Activated CD8-positive, alpha-beta T cell treated with anti-CD3 and anti-CD28 coated beads, Interleukin-2, amount 10 ng/mL, durations not matched to agents 7 days and 5 days (primary cell): ENCODE measurements at regions not wholly inside any gene's neighbourhood (a gene's known extent, or its start where the extent isn't known, plus 50 kb on each side); places are given as distances from the start of the nearest gene placed in this dataset.
"Not testable (repeated sequence)": the region's sequence is repeated elsewhere in the genome, so short reads cannot be mapped to it uniquely, and the experiment has no call there.

ENCODE experiments used
- ATAC-seq: fragments of 150-1000 bp; cut with Tn5 transposase; one replicate; pipeline ENCODE4 v1.10.0; 2021; ENCODE audit warnings: moderate library complexity
- CTCF ChIA-PET: fragments of 350-600 bp; sonication (Branson Sonifier 250); formaldehyde crosslinking; loops from one replicate; lab custom pipeline; 2021; ENCODE audit warnings: antibody characterized with exemption; lab: Charles Lee
- POLR2A ChIA-PET: fragments of 350-600 bp; sonication (Branson Sonifier 250); formaldehyde crosslinking; loops from one replicate; lab custom pipeline; 2021; ENCODE audit warnings: antibody characterized with exemption; lab: Charles Lee
- DNase-seq: peaks from one replicate; pipeline ENCODE4 v3.0.0-alpha.2; 2020
- H3K27ac Mint-ChIP-seq: one replicate; pipeline ENCODE4 v1.8.0; 2021; ENCODE audit warnings: mild to moderate bottlenecking, mixed read lengths
- H3K27me3 Mint-ChIP-seq: one replicate; pipeline ENCODE4 v1.8.0; 2021; ENCODE audit warnings: low read depth, mixed read lengths
- H3K36me3 Mint-ChIP-seq: one replicate; pipeline ENCODE4 v1.8.0; 2021; ENCODE audit warnings: low read depth, mixed read lengths
- H3K4me1 Mint-ChIP-seq: one replicate; pipeline ENCODE4 v1.8.0; 2021; ENCODE audit warnings: low read depth, mixed read lengths
- H3K4me3 Mint-ChIP-seq: one replicate; pipeline ENCODE4 v1.8.0; 2021; ENCODE audit warnings: mild to moderate bottlenecking, mixed read lengths
- H3K9me3 Mint-ChIP-seq: one replicate; pipeline ENCODE4 v1.8.0; 2022; ENCODE audit warnings: mixed read lengths; ENCODE audit not compliant: insufficient read depth

- ATAC-seq (no peak), DNase-seq (no peak)
- Mint-ChIP-seq H3K4me1 (no peaks in the 10 kb centered on the region), H3K27me3 (no peaks in the 10 kb centered on the region), H3K9me3 (no peaks in the 10 kb centered on the region), H3K36me3 (no peaks in the 10 kb centered on the region), H3K4me3 (no peak overlapping the region), H3K27ac (no peak overlapping the region)
- CTCF ChIA-PET: no interaction called here
- POLR2A ChIA-PET: no interaction called here
Measured at GRCh38 chr10:71912431-71912830, 51.8 kb upstream of the CHST3 start.

DNA sequence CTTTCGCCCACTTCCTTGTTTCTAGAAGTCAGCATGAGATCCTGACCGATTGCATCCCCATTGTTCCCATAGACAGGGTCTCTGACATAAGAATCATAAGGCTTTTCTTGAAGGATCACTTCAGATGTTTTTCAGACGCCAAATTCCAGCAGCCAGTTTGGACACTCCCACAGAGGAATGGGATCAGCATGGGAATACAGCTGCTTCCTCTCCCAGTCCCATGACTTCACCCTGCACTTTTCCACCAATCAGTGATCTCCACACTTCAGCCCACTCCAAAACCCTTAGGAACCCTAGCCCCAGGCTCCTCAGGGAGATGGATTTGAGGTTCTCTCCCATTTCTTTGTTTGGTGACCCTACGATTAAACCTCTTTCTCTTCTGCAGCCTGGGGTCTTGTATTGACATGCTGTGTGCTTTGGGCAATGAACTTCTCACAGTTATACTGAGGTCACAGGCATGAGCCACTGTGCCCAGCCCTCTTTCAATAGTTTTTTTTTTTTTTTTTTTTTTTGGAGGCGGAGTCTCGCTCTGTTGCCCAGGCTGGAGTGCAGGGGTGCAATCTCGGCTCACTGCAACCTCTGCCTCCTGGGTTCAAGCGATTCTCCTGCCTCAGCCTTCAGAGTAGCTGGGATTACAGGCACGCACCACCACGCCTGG, 52.8 kb upstream of the CHST3 start:
- DNase-seq (no peak), ATAC-seq (no peak)
- Mint-ChIP-seq H3K36me3 (no peaks in the 10 kb centered on the region), H3K4me1 (no peaks in the 10 kb centered on the region), H3K27ac (no peak overlapping the region), H3K9me3 (no peaks in the 10 kb centered on the region), H3K27me3 (no peaks in the 10 kb centered on the region), H3K4me3 (no peak overlapping the region)
- CTCF ChIA-PET: interaction anchor here (0.7 kb wide), 1 partner anchor 137 kb away, joined by 3 read pairs; no protein-coding TSS in a partner anchor
- POLR2A ChIA-PET: no interaction called here

DNA sequence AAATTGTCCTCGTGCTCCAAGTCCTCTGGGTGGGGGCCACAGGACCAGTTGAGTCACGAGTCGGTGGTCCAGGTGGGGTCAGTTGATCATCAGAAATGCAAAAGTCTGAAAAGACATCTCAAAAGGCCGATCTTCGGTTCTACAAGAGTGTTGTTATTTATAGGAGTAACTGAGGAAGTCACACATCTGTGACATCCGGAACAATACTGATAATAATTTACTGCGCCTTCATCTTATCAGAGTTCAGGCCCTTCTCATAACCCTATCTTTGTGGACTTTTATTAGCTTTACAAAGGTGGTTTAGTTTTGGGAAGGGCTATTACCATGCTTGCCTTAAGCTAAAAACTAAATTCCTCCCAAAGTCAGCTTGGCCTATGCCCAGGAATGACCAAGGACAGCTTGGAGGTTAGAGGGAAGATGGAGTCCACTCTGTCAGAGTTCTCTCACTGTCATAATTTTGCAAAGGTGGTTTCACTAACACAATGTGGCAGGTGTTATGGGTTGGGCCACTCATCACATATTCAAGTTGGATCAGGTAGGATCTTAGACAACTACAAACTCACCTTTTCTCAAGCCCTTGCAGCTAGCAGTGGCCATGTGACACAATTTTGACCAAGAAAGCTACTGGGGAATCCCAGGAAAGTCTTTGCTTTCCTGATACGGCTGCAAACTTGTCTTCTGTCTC, 54.7 kb upstream of the CHST3 start:
- POLR2A ChIA-PET: no interaction called here
- H3K4me1 Mint-ChIP-seq: no peaks in the 10 kb centered on the region
- no peaks in the 10 kb centered on the region for H3K36me3 Mint-ChIP-seq
- no peak overlapping the region for H3K27ac Mint-ChIP-seq
- H3K27me3 Mint-ChIP-seq: no peaks in the 10 kb centered on the region
- ATAC-seq: no peak
- no peak for DNase-seq
- no peaks in the 10 kb centered on the region for H3K9me3 Mint-ChIP-seq
- H3K4me3 Mint-ChIP-seq: no peak overlapping the region
- CTCF ChIA-PET: interaction anchor here (1.0 kb wide), 1 partner anchor 13 kb away, joined by 3 read pairs; no protein-coding TSS in a partner anchor

DNA sequence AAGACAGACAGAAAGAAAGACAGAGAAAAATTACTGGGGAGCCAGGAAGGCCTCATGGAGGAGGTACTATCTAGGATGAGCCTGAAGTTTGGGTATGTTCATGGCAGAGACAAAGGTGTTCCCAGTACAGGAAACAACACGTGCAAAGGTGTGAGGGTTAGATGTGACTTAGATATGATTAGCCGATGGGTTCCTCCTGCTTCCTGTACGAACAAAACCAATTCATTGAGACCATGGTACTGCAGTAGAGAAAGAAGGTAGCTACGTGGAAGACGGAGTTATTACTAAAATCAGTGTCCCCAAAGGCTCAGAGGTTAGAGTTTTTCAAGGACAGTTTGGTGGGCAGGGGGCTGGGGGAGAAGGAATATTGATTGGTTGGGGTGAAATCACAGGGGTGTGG, 55.2 kb upstream of the CHST3 start:
- Mint-ChIP-seq H3K27ac (no peak overlapping the region), H3K9me3 (no peaks in the 10 kb centered on the region), H3K4me1 (no peaks in the 10 kb centered on the region), H3K27me3 (no peaks in the 10 kb centered on the region), H3K36me3 (no peaks in the 10 kb centered on the region), H3K4me3 (no peak overlapping the region)
- CTCF ChIA-PET: interaction anchor here (0.6 to 1.0 kb wide), 2 partner anchors 12 to 13 kb away, joined by 3 read pairs; no protein-coding TSS in a partner anchor
- DNase-seq: no peak
- POLR2A ChIA-PET: no interaction called here
- ATAC-seq: no peak

DNA sequence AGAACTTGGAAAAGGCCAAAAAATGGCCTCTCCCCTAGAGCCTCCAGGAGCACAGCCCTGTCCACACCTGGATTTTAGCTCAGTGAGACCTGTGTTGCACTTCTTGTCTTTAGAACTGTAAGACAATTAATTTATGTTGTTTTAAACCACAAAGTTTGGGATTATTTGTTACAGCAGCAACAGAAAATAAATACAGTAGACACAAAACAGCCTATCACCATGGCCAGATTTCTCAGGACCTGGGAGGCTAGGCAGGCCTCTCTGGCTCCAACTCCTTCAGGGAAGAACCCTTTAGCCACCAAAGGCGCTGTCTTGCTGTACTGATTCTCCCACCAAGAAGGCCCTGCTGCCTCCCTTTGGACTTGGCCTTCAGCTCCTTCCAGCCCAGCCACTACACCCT, 54.1 kb upstream of the PSAP start:
- ChIA-PET CTCF (no interaction called here), POLR2A (no interaction called here)
- Mint-ChIP-seq H3K27ac (no peak overlapping the region), H3K4me3 (no peak overlapping the region), H3K27me3 (no peaks in the 10 kb centered on the region), H3K36me3 (no peaks in the 10 kb centered on the region), H3K9me3 (no peaks in the 10 kb centered on the region), H3K4me1 (no peaks in the 10 kb centered on the region)
- DNase-seq (no peak), ATAC-seq (no peak)

GRCh38 chr10:71903636-71904250, 52.7 kb upstream of the PSAP start:
- not testable (repeated sequence) for H3K4me3 Mint-ChIP-seq, H3K27ac Mint-ChIP-seq, H3K36me3 Mint-ChIP-seq, H3K9me3 Mint-ChIP-seq, H3K4me1 Mint-ChIP-seq, DNase-seq, ATAC-seq, H3K27me3 Mint-ChIP-seq
- ChIA-PET CTCF (interaction anchor here (0.8 to 1.1 kb wide), 3 partner anchors 7 to 145 kb away, joined by 4 to 5 read pairs (median 5); no protein-coding TSS in a partner anchor), POLR2A (interaction anchor here (0.5 kb wide), 1 partner anchor 511 kb away, joined by 3 read pairs; no protein-coding TSS in a partner anchor)

DNA sequence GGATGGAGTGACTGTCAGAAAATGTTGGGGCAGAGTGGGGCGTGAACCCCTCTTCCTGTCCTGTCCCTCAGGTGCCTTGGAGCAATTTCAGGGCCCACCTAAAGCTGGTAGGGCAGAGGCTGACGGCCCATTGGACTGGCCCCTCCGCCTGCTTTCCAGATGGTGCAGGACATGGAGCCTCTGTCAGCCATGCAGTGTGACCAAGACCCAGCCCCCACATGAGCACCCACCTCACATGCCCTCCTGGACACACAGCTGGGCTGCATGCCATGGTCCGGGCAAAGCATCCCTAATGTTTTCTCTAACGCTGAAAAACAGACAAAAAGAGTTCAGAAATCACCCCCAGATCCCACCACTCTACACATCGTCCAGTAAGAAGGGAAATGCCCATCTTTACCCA, 51.3 kb upstream of the PSAP start:
- ChIA-PET POLR2A (no interaction called here), CTCF (no interaction called here)
- Mint-ChIP-seq H3K36me3 (peaks cover 2% of the 10 kb centered on the region), H3K27me3 (no peaks in the 10 kb centered on the region), H3K4me1 (peaks cover 5% of the 10 kb centered on the region), H3K27ac (no peak overlapping the region), H3K9me3 (no peaks in the 10 kb centered on the region), H3K4me3 (no peak overlapping the region)
- ATAC-seq (no peak), DNase-seq (no peak)
